Esophagus squamous epithelium (tissue), 4 donors: ENCODE measurements at regions not wholly inside any gene's neighbourhood (a gene's known extent, or its start where the extent isn't known, plus 50 kb on each side); places are given as distances from the start of the nearest gene placed in this dataset.

ENCODE experiments used
- CTCF ChIP-seq, 6 experiments: fragments of 450-650 bp in 4 of 6; fragments of 200-600 bp in 2 of 6; sonication (generic) in 2 of 6; IDR thresholded peaks; one replicate each; pipeline ENCODE4 v1.5.1; 2016 to 2019; ENCODE audit warnings: antibody characterized with exemption in 6 of 6, mild to moderate bottlenecking in 4 of 6, moderate library complexity in 4 of 6
- POLR2A ChIP-seq, 4 donors: fragments of 450-650 bp; IDR thresholded peaks; one replicate each; pipeline ENCODE4 v1.6.1; 2017; ENCODE audit warnings: antibody characterized with exemption in 4 of 4, mild to moderate bottlenecking in 4 of 4, moderate library complexity in 3 of 4

DNA sequence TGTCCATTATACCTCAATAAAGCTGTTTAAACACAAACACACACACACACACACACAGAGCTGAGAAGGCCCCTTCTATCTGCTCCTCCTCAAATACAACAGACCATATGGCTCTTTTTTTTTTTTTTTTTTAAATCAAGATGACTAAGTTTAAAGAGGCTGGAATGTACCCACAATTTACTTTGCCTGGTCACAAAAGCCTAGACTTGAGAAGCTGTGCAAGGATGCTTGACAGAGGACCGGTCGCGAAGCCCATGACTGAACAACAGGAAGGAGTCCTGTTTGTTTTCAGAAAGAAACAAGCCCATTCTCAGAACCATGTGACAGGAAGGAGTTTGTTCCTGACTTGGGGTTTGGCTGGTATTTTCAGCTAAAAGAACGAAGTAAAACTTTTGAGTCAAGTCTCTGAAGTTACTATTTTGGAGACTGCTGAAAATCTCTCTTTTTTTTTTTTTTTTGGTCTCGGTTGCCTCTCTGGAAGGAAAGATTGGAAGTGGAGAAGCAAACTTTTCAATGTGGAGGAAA is 650.9 kb upstream of the TENM3 start:
- TF ChIP-seq CTCF (IDR thresholded peaks at IDR 0.05) (no peak), POLR2A (IDR thresholded peaks at IDR 0.05) (no peak)
